Trophoblast cell (in vitro differentiated cells and primary cell): ENCODE measurements at regions not wholly inside any gene's neighbourhood (a gene's known extent, or its start where the extent isn't known, plus 50 kb on each side); places are given as distances from the start of the nearest gene placed in this dataset.

Experiments used
- DNase-seq, 2 donors: peaks; one replicate each; pipeline ENCODE4 v3.0.0-alpha.2; 2016
- H2AFZ ChIP-seq: 2 replicates; pipeline ENCODE4 v1.6.1; 2013; ENCODE audit warnings: low read length, moderate library complexity, mild to moderate bottlenecking; ENCODE audit not compliant: insufficient read depth, poor library complexity
- H2AK5ac ChIP-seq: 2 replicates; pipeline ENCODE4 v1.6.1; 2013; ENCODE audit warnings: mild to moderate bottlenecking, low read length
- H2BK120ac ChIP-seq: 2 replicates; pipeline ENCODE4 v1.6.1; 2013; ENCODE audit warnings: low read length, mild to moderate bottlenecking, moderate library complexity; ENCODE audit not compliant: insufficient read depth, poor library complexity
- H2BK12ac ChIP-seq: 2 replicates; pipeline ENCODE4 v1.6.1; 2013; ENCODE audit warnings: mild to moderate bottlenecking, low read length, moderate library complexity
- H2BK5ac ChIP-seq: 2 replicates; pipeline ENCODE4 v1.6.1; 2013; ENCODE audit warnings: low read length, low read depth, moderate library complexity, mild to moderate bottlenecking; ENCODE audit not compliant: poor library complexity
- H3K14ac ChIP-seq: 2 replicates; pipeline ENCODE4 v1.6.1; 2013; ENCODE audit warnings: mild to moderate bottlenecking, low read length
- H3K18ac ChIP-seq: 2 replicates; pipeline ENCODE4 v1.6.1; 2013; ENCODE audit warnings: mild to moderate bottlenecking, low read length
- H3K23ac ChIP-seq: 2 replicates; pipeline ENCODE4 v1.6.1; 2013; ENCODE audit warnings: low read length
- H3K27ac ChIP-seq: 2 replicates; pipeline ENCODE4 v1.5.1; 2013; ENCODE audit warnings: low read depth, mild to moderate bottlenecking, inconsistent platforms, low read length, moderate library complexity
- H3K27me3 ChIP-seq: 2 replicates; pipeline ENCODE4 v1.6.1; 2013; ENCODE audit warnings: inconsistent platforms, mild to moderate bottlenecking, low read length, moderate library complexity; ENCODE audit not compliant: insufficient read depth
- H3K36me3 ChIP-seq, 2 experiments: 1 replicate in 1 of 2; 2 replicates in 1 of 2; pipeline ENCODE4 v1.6.1; 2013; ENCODE audit warnings: low read length in 2 of 2, mild to moderate bottlenecking in 2 of 2, moderate library complexity in 1 of 2; ENCODE audit not compliant: insufficient read depth in 2 of 2, control insufficient read depth in 1 of 2
- H3K4ac ChIP-seq: 2 replicates; pipeline ENCODE4 v1.6.1; 2013; ENCODE audit warnings: low read depth, mild to moderate bottlenecking, low read length, moderate library complexity
- H3K4me1 ChIP-seq, 2 experiments: 1 replicate in 1 of 2; 2 replicates in 1 of 2; pipeline ENCODE4 v1.6.1; 2013; ENCODE audit warnings: low read length in 2 of 2, mild to moderate bottlenecking in 2 of 2, moderate library complexity in 1 of 2; ENCODE audit not compliant: insufficient read depth in 2 of 2, control insufficient read depth in 1 of 2
- H3K4me2 ChIP-seq: 2 replicates; pipeline ENCODE4 v1.6.1; 2013; ENCODE audit warnings: inconsistent platforms, mild to moderate bottlenecking, low read length, moderate library complexity
- H3K4me3 ChIP-seq: 2 replicates; pipeline ENCODE4 v1.5.1; 2013; ENCODE audit warnings: mild to moderate bottlenecking, low read depth, low read length, inconsistent platforms
- H3K79me1 ChIP-seq: one replicate; pipeline ENCODE4 v1.6.1; 2013; ENCODE audit warnings: low read length
- H3K79me2 ChIP-seq: 2 replicates; pipeline ENCODE4 v1.6.1; 2013; ENCODE audit warnings: low read length, mild to moderate bottlenecking; ENCODE audit not compliant: control insufficient read depth, insufficient read depth, poor library complexity
- H3K9ac ChIP-seq: 2 replicates; pipeline ENCODE4 v1.6.1; 2013; ENCODE audit warnings: mild to moderate bottlenecking, low read length
- H3K9me3 ChIP-seq: 2 replicates; pipeline ENCODE4 v1.6.1; 2013; ENCODE audit warnings: low read depth, mild to moderate bottlenecking, control low read depth, inconsistent platforms, low read length; ENCODE audit not compliant: insufficient read depth
- H4K12ac ChIP-seq: 2 replicates; pipeline ENCODE4 v1.6.1; 2013; ENCODE audit warnings: low read depth, mild to moderate bottlenecking, low read length, moderate library complexity
- H4K8ac ChIP-seq: 2 replicates; pipeline ENCODE4 v1.6.1; 2013; ENCODE audit warnings: low read depth, mild to moderate bottlenecking, low read length, moderate library complexity
- H4K91ac ChIP-seq: one replicate; pipeline ENCODE4 v1.6.1; 2013; ENCODE audit warnings: low read depth, mild to moderate bottlenecking, low read length, moderate library complexity
- WGBS: extraction: QIAGEN DNeasy Blood & Tissue Kit; methylation state at CpG from one replicate; pipeline ENCODE4 v1.1.7; 2013; ENCODE audit warnings: missing lambda C conversion rate; ENCODE audit not compliant: insufficient read length, insufficient coverage; ENCODE audit errors: extremely low coverage; 5-methylcytosine and 5-hydroxymethylcytosine counted together

GRCh38 chr12:29054858-29055663 is 94.0 kb upstream of the FAR2 start:
- Histone ChIP-seq H2AK5ac (no peak overlapping the region), H2BK5ac (no peak overlapping the region), H4K8ac (no peak overlapping the region), H3K9ac (no peak overlapping the region), H4K91ac (no peak overlapping the region), H3K36me3 (no peaks in the 10 kb centered on the region), H3K4ac (no peak overlapping the region), H3K79me2 (no peaks in the 10 kb centered on the region), H4K12ac (no peak overlapping the region), H3K4me3 (no peak overlapping the region), H3K14ac (no peak overlapping the region), H2AFZ (no peak overlapping the region), H3K4me1 (no peaks in the 10 kb centered on the region), H3K27ac (no peak overlapping the region), H3K18ac (no peak overlapping the region), H2BK120ac (no peak overlapping the region), H2BK12ac (no peak overlapping the region), H3K23ac (no peak overlapping the region), H3K4me2 (no peak overlapping the region), H3K9me3 (no peaks in the 10 kb centered on the region), H3K79me1 (no peaks in the 10 kb centered on the region), H3K27me3 (no peaks in the 10 kb centered on the region)
- DNase-seq: no peak
- no CpG with 5 or more reads among the region's 3 CpGs for WGBS

- Histone ChIP-seq H4K12ac (no peak overlapping the region), H3K79me2 (no peaks in the 10 kb centered on the region), H3K27me3 (no peaks in the 10 kb centered on the region), H3K4me1 (no peaks in the 10 kb centered on the region), H3K23ac (no peak overlapping the region), H4K91ac (no peak overlapping the region), H3K79me1 (no peaks in the 10 kb centered on the region), H4K8ac (no peak overlapping the region), H2AK5ac (no peak overlapping the region), H3K18ac (no peak overlapping the region), H3K4me3 (no peak overlapping the region), H3K9me3 (no peaks in the 10 kb centered on the region), H3K27ac (no peak overlapping the region), H3K9ac (no peak overlapping the region), H2BK12ac (no peak overlapping the region), H3K14ac (no peak overlapping the region), H3K4ac (no peak overlapping the region), H2BK120ac (no peak overlapping the region), H3K4me2 (no peak overlapping the region), H2BK5ac (no peak overlapping the region), H3K36me3 (no peaks in the 10 kb centered on the region), H2AFZ (no peak overlapping the region)
- peak in 1 of 2 donors; percentile 29 for DNase-seq
- no CpG with 5 or more reads among the region's 1 CpG for WGBS
Measured at GRCh38 chr12:29066011-29066588, 83.0 kb upstream of the FAR2 start.

GRCh38 chr12:29067430-29067829 is 81.6 kb upstream of the FAR2 start:
- H4K8ac ChIP-seq: no peak overlapping the region
- no peak overlapping the region for H2BK12ac ChIP-seq
- no peaks in the 10 kb centered on the region for H3K36me3 ChIP-seq
- no peak overlapping the region for H2AK5ac ChIP-seq
- H2BK5ac ChIP-seq: no peak overlapping the region
- no peaks in the 10 kb centered on the region for H3K4me1 ChIP-seq
- H3K23ac ChIP-seq: no peak overlapping the region
- no peak overlapping the region for H3K4ac ChIP-seq
- no peaks in the 10 kb centered on the region for H3K9me3 ChIP-seq
- H3K9ac ChIP-seq: no peak overlapping the region
- no peak overlapping the region for H3K4me2 ChIP-seq
- H3K27me3 ChIP-seq: no peaks in the 10 kb centered on the region
- H3K27ac ChIP-seq: no peak overlapping the region
- no peak overlapping the region for H3K14ac ChIP-seq
- no peak for DNase-seq
- H4K91ac ChIP-seq: no peak overlapping the region
- no peak overlapping the region for H4K12ac ChIP-seq
- H2BK120ac ChIP-seq: no peak overlapping the region
- no peak overlapping the region for H2AFZ ChIP-seq
- no peaks in the 10 kb centered on the region for H3K79me1 ChIP-seq
- no peaks in the 10 kb centered on the region for H3K79me2 ChIP-seq
- H3K4me3 ChIP-seq: no peak overlapping the region
- no peak overlapping the region for H3K18ac ChIP-seq
- no CpG with 5 or more reads among the region's 1 CpG for WGBS

DNA sequence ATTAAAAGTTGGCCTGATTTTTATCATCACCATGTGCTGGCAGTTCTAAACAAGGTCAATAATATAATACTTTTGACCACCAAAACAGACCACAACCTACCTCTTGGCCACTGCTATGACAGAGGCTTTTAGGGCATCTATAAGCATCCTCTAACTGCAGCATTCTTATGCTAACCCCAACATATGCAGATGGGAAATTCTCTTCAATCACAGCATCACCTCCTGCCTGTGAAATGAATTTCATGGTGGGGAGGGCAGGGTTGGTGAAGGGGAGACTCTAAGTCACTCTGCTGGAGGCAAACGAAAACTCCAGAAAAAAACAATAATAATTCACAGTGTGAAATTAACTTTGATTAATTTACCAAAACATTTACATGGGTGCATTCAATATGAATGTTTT is 78.8 kb upstream of the FAR2 start:
- Histone ChIP-seq H3K27me3 (no peaks in the 10 kb centered on the region), H2BK120ac (no peak overlapping the region), H2AFZ (no peak overlapping the region), H2BK5ac (no peak overlapping the region), H3K4me1 (no peaks in the 10 kb centered on the region), H3K23ac (no peak overlapping the region), H3K18ac (no peak overlapping the region), H3K4ac (no peak overlapping the region), H3K27ac (no peak overlapping the region), H2BK12ac (no peak overlapping the region), H4K12ac (no peak overlapping the region), H3K79me2 (no peaks in the 10 kb centered on the region), H2AK5ac (no peak overlapping the region), H3K4me2 (no peak overlapping the region), H3K9ac (no peak overlapping the region), H4K8ac (no peak overlapping the region), H4K91ac (no peak overlapping the region), H3K79me1 (no peaks in the 10 kb centered on the region), H3K14ac (no peak overlapping the region), H3K4me3 (no peak overlapping the region), H3K36me3 (no peaks in the 10 kb centered on the region), H3K9me3 (no peaks in the 10 kb centered on the region)
- DNase-seq: no peak
- no CpG with 5 or more reads among the region's 1 CpG for WGBS
